GM23248 (cell line): ENCODE measurements at regions not wholly inside any gene's neighbourhood (a gene's known extent, or its start where the extent isn't known, plus 50 kb on each side); places are given as distances from the start of the nearest gene placed in this dataset.

Experiments
- EZH2 ChIP-seq: fragments of 200-600 bp; sonication (generic); IDR thresholded peaks from 2 replicates; pipeline ENCODE4 v1.6.1; 2018; ENCODE audit warnings: antibody characterized with exemption, mild to moderate bottlenecking; ENCODE audit not compliant: insufficient read depth, poor library complexity, severe bottlenecking
- EZH2phosphoT487 ChIP-seq: fragments of 200-600 bp; sonication (generic); IDR thresholded peaks from 2 replicates; pipeline ENCODE4 v1.6.1; 2018; ENCODE audit warnings: antibody characterized with exemption, moderate library complexity, mild to moderate bottlenecking, low read depth; ENCODE audit not compliant: insufficient read depth

DNA sequence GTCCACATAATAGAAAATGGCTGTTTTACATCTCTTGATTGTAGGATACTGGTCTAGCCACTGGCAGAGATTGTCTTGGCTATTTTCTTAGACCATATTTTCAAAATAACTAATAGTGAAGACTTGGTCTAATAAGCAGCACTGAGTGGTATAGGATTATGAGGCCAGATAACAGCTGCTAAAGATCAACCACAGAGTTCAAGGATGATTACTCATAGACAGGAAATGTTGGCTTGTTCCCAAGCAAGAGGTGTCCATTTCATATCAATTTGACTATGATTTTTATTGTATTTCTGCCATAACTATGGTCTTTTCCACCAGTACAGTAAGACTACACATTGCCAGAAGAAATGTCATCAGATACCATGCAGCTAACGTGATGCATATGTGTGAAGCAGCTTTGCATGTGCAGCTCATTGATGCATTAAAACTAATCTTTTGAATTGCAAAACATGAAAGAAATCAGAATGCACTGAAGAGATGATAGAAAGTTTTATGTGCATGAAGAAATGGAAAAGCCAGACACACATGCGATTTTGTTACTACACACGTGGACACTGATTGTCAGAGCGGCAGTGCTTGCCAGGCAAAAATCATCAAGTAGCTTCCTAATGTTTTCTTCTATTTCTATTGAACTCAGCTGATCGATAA, 693.3 kb downstream of the CDH11 start:
- TF ChIP-seq EZH2 (no peak), EZH2phosphoT487 (no peak)
